ENCODE measurements at regions not wholly inside any gene's neighbourhood (a gene's known extent, or its start where the extent isn't known, plus 50 kb on each side); places are given as distances from the start of the nearest gene placed in this dataset.

DNA sequence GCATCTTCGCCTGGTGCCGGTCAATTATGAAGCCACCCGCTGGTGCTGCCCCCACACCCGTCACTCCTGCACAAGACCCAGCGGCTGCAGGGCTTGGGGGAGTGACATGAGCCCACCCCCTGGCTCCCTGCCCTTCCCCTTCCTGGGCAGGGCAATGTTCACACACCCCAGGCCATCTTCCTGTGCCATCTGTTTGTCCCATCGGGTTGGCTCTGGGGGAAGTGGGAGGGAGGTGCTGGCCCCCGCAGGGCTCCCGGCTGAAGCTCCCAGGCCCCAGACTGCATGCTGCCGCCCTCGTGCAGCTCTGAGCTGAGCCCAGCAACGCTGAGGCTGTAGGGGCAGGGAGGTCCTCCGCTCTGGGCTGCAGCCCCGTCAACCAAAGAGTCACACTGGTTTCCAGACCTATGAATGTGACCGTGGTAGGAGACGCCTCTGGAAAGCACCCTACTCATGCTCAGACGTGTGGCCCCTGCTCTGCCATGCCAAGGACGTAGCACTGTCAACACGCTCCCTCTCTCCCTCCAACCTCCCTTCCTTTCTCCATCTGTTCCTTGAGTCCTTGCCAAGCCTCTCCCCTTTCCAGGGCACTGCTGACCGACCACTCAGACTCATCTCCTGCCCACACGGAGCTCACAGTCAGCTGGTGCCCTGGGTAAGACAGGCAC, 140.4 kb downstream of the ENGASE start:
- TF ChIP-seq LEF1 (IDR thresholded peaks at IDR 0.05; ENCODE audit: borderline replicate concordance) (no peak), SUZ12 (IDR thresholded peaks at IDR 0.05) (no peak), L3MBTL2 (conservative IDR thresholded peaks at IDR 0.05) (no peak), ELF4 (IDR thresholded peaks at IDR 0.05) (no peak), SP1 (IDR thresholded peaks at IDR 0.05) (no peak), BHLHE40 (IDR thresholded peaks at IDR 0.05; ENCODE audit: borderline replicate concordance) (no peak), NFRKB (IDR thresholded peaks at IDR 0.05) (no peak), ARNT (IDR thresholded peaks at IDR 0.05) (no peak), FOXM1 (IDR thresholded peaks at IDR 0.05; ENCODE audit: borderline replicate concordance) (no peak), FOXA1 (IDR thresholded peaks at IDR 0.05) (no peak), ZNF384 (IDR thresholded peaks at IDR 0.05) (no peak), CTBP1 (IDR thresholded peaks at IDR 0.05; ENCODE audit: borderline replicate concordance) (no peak)
